SW480 (cell line): ENCODE measurements at regions not wholly inside any gene's neighbourhood (a gene's known extent, or its start where the extent isn't known, plus 50 kb on each side); places are given as distances from the start of the nearest gene placed in this dataset.
A peak's percentile ranks its signal among the peaks of the same experiment; 100 is the strongest.

Source experiments
- DNase-seq: peaks from one replicate; pipeline ENCODE4 v3.0.0-alpha.2; 2016; ENCODE audit warnings: low spot score

- DNase-seq: no peak
Measured at GRCh38 chr11:111026241-111026640, 219.3 kb upstream of the POU2AF2 start.

DNA sequence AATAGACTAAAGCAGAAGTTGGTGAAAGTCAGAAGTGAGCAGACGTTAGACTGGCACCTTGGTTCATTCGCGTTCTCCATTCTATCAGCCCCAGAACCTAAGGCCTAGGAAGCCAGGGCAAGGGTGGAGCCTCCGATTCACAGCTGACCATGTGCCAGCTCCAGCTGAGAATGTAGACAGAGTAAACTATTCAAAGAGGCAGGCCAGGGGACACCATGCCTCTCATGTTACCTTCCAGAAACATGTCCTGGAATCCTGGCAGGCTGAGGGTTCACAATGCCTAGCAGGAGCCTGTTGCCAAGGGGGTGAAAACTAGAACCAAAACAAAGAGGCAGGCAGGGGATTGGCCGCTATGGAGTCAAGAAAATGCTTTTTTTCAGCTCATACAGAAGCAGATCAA lies 224.4 kb upstream of the POU2AF2 start:
- DNase-seq: no peak

GRCh38 chr11:111019871-111020670 lies 225.5 kb upstream of the POU2AF2 start:
- DNase-seq: no peak

- DNase-seq: no peak
Measured at GRCh38 chr11:111019451-111019850, 226.1 kb upstream of the POU2AF2 start.

- DNase-seq: no peak
Measured at GRCh38 chr11:111018566-111018965, 227.0 kb upstream of the POU2AF2 start.

DNA sequence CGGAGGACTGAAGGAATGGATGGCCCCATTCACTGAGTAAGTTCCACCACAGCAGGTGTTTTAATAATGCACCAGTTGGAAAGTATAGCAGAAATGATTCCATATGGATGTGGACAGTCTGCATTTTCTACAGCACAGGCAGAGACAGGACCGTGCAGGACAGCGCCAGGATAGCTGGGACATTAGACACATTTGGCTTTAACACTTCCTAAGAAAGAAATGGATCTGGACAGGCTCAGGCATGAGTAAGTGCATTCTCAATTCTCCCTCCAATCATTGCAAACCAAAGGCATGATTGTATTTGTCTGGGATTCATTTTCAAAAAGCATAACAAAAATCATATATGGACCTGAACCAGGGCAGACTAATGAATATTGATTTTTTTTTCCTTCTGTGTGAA lies 233.0 kb upstream of the POU2AF2 start:
- no peak for DNase-seq

DNA sequence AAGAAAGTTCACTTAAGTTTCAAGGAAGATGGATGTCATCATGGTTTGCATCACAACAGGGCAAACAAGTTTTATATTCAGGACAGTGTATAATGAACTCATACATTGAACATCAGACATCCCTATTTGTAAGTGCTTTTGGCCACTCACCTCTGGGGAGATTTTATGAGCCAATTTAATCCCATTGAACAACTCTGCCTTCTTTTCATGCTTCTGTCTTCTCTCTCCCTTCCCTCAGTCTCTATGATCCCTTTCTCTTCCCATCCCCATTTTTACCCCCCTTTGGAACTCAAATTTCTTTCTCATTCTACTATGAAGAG lies 234.3 kb upstream of the POU2AF2 start:
- DNase-seq: no peak

DNA sequence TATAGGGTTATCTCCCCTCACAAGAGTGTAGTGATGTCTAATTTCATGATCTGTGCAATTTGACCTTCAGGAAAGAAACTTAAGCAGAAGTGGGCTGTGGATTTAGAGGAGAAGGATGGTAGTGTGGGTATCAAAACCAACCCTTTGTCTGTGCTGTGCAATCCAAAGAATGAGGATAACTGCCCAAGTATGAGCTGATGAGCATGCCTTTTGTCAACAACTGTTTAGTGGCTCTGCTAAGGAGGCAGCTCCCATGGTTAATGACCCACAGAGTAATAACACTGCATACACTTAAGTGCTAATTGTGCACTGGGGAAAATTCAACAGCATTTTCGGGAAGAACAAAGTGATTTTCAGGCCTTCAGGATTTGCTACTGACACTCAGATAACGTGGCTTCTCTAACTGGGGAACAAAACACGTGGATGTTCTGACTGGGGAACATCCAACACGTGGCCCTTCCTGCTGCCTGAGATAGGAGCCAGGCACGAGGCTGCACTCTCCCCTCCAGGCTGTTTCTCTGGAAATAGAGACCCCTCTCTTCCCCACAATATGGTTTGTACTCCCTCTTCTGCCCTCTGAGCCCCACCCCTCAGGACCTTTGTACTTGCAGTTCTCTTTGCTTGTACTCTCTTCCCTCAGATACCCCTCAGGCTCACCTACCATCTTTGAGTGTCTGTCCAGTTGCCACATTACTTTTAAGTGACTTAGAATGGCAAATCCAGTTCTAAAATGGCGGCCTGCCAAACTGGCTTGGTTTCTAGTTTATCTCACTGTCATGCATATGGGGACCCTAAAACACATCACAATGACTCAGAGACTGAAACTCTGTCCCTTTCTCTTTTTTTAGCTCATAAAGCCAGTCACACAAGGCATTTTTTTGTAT lies 234.9 kb upstream of the POU2AF2 start:
- no peak for DNase-seq

DNA sequence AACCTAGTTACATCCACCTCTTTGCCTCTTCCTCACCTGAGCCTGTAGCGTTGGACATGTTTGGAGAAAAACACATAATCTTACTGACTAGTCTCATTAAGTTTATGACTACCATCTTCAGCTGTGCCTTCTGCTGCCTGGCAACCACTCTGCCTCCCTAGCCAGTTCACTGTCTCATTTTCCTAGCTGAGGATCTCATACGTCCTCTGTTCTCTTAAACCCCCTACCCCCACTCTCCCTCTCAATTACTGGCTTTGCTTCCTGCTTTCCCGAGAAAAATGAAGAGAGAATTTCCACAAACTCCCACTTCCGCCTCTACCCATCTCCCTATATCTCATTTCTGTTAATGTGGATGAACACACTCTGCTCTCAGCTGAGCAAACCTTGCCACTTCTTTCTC lies 239.3 kb upstream of the POU2AF2 start:
- DNase-seq: no peak

DNA sequence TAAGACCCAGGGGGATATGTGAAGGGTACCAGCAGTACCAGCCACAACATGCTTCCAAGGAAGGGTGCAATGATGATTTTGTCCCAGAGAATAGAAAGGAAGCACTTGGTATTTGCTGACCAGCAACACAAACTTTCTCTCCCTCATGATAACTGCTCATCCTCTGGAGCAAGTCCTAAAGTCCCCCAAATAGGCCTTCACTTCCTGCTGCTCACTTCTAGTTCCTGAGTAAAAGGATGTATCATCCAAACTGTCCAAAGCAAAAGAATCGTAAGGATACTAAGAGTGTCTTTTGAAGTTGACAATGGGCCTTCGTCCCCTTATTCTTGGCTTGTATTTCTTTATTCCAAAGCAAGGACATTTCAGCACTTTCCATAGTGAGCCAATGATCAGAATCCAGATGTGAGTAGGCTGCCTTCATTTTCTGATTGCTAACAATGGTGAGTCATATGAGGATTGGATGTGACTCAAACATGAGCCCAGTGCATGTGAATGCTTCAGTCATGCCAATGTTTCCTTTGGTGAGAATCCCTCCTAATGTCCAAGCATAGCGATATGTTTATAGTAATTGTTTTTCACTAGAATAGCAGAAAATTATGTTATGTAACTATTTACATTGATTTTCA lies 243.4 kb upstream of the POU2AF2 start:
- no peak for DNase-seq

DNA sequence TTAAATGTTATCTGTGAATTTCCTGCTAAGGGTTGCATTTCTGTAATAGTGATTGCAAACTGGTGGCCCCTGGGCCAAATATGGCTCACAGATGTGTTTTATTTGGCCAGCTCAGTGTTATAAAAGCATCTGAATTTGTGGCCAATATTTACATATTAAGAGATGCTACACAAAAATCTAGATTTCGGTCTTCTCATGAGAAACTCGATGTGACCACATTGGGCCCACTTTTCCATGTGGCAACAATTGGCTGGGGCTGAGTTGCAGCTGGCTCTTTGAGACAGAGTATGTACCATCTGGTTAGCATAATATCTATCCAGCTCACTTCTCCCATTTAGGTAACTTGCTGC lies 244.5 kb upstream of the POU2AF2 start:
- DNase-seq: no peak

DNA sequence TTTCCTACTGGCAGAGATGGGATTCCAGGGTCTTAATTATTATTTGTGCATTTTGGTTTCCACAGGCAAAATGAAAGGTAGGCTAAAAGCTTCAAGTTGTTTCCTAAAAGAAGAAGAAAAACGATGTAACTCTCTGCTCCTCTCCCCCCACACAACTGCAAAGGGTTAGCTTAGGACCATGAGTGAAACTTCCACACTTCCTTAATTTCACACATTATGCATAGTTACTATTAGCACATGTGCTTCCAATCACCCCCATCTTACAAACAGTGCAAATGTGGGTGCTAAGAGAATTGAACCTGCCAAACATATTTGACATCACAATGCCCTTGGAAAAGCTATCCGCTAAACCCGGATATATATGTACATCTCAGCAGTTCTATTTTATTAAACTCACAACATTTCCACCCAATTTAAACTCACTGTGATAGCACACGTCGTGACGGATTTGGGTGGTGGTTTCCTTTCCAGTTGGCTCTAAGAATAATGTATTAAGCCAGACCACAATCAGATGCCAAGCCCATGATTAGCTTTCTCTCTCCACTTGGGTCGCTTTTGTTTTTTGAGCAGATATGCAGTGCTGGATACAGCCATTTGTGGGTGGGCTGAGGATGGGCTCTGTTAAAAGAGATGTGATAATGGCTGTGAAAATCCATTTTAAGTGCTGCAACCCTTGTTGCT lies 245.0 kb upstream of the POU2AF2 start:
- no peak for DNase-seq

DNA sequence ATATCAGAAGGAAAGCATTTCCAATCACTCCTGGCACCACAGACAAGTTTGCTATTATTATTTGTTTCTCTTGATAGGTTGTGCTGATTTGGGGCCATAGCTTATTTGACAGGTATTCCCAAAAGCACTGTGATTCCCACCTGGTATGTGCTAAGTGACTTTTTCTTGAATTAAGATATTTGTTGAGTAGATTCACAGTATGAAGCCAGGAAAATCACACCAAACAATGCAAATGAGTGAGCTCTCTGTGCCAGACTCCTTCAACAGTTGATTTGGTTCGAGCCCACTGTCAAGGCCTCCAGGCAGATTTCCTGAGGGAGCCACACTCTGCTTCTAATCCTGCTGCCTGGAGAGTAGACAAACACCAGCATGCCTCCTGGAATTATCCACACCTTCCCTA lies 253.0 kb upstream of the POU2AF2 start:
- DNase-seq: no peak

- DNase-seq: no peak
Measured at GRCh38 chr11:110991661-110992355, 253.7 kb upstream of the POU2AF2 start.

GRCh38 chr11:110990311-110990710 lies 255.2 kb upstream of the POU2AF2 start:
- DNase-seq: no peak

DNA sequence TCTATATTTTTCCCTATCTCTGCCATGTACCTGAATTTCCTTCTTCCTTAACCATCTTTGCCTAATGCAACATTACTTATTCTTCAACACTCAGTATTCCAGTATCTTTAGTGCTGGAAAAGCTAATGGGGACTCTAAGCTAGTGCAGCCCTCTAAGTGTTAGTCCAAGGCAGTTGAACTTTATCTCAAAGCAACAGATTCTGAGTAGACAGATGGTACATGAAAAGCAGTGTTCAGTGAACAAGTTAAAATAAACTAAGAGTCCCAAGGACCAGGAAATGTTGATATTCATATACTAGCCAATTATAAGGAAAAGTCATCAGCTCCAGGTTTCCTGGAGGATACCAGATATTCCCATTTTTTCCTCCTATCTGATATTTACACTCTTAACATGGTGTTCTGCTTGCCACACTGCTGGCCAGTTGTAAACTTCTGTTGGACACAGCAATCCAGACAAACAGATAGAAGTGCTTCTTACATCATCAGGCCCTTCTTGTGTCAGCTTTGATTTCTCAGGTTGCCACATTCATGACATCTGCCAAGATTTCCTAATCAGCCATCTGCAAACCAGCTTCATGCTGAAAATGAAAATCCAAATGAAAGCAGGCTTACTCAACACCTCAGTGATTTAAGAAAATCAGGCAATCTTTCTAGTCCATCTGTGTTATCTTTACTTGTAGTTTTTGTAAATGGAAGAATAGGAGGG lies 255.9 kb upstream of the POU2AF2 start:
- no peak for DNase-seq

GRCh38 chr11:110988671-110989070 lies 256.9 kb upstream of the POU2AF2 start:
- DNase-seq: no peak

DNA sequence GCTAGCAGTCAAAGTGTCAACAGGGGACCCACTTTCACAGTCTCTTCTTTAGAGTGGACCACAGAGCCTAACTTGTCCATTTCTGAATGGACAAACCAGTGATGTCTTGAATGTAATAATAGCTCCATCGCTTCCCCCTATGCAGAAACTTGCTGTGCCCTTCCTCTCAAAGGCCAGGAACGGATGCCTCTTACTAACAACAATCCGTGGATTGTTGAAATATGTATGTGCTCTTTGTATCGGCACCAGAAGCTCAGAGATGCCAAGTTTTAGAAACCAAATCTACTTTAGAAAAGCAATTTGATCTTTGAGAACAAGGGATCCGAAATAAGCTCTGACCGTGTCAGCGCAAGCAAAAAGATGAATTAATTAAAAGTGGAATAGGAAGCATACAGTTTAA lies 259.5 kb upstream of the POU2AF2 start:
- no peak for DNase-seq

GRCh38 chr11:110985547-110985946 lies 260.0 kb upstream of the POU2AF2 start:
- no peak for DNase-seq

GRCh38 chr11:110984693-110985092 lies 260.8 kb upstream of the POU2AF2 start:
- no peak for DNase-seq

DNA sequence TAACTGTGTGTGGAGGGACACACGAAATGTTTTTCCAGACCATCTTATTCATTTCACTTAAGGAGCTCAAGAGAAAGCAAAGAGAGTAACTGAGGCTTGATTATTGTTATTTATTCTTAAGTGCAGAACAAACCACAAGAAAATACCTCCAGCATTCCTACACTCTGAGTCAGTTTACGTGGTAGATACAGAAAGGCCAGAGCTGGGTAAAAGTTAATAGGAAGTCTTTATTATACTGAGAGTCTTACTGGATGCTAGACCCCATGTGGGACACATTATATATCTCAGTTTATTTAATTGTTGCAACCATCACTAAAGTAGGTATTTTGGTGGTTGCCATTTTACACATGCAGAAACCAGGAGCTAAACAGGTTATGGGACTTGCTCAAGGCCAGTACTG lies 261.4 kb upstream of the POU2AF2 start:
- peak; percentile 33 for DNase-seq
